H1 (cell line): ENCODE measurements at regions not wholly inside any gene's neighbourhood (a gene's known extent, or its start where the extent isn't known, plus 50 kb on each side); places are given as distances from the start of the nearest gene placed in this dataset.

Experiments
- CTCF ChIA-PET: fragments of 300-600 bp; sonication (Branson Sonifier 250); formaldehyde crosslinking; loops from one replicate; lab custom pipeline; 2021; ENCODE audit not compliant: partially characterized antibody; lab: Charles Lee
- POLR2A ChIA-PET: fragments of 300-600 bp; sonication (Branson Sonifier 250); formaldehyde crosslinking; loops from one replicate; lab custom pipeline; 2021; ENCODE audit warnings: inconsistent platforms; ENCODE audit not compliant: partially characterized antibody; lab: Charles Lee
- DNase-seq, 2 experiments: peaks; one replicate each; pipeline versions ENCODE4 v3.0.0 to v3.0.0-alpha.2; 2010 to 2022; ENCODE audit warnings: low spot score in 2 of 2, low read depth in 1 of 2, mixed read lengths in 1 of 2
- FAIRE-seq: peaks from 2 replicates; lab custom pipeline; 2011; peaks lifted over from hg19 to GRCh38; lab: Jason Lieb, UNC
- H2AFZ ChIP-seq: 2 replicates; pipeline ENCODE4 v1.8.1; 2012; ENCODE audit warnings: low read length, inconsistent platforms
- H2AK5ac ChIP-seq: 2 replicates; pipeline ENCODE4 v1.6.1; 2013; ENCODE audit warnings: low read depth, low read length
- H2BK120ac ChIP-seq: replicated peaks from 2 replicates; pipeline ENCODE3; 2013; ENCODE audit warnings: low read depth, low read length, inconsistent platforms
- H2BK12ac ChIP-seq: 2 replicates; pipeline ENCODE4 v1.6.1; 2013; ENCODE audit warnings: low read depth, low read length
- H2BK15ac ChIP-seq: 2 replicates; pipeline ENCODE4 v1.6.1; 2013; ENCODE audit warnings: low read length
- H2BK20ac ChIP-seq: 2 replicates; pipeline ENCODE4 v1.6.1; 2013; ENCODE audit warnings: low read length
- H2BK5ac ChIP-seq: 2 replicates; pipeline ENCODE4 v1.6.1; 2013; ENCODE audit warnings: low read depth, low read length
- H3K14ac ChIP-seq: 2 replicates; pipeline ENCODE4 v1.6.1; 2013; ENCODE audit warnings: inconsistent platforms; ENCODE audit not compliant: insufficient read length
- H3K18ac ChIP-seq: 2 replicates; pipeline ENCODE4 v1.6.1; 2013; ENCODE audit warnings: low read length; ENCODE audit errors: extremely low read depth
- H3K23ac ChIP-seq: 2 replicates; pipeline ENCODE4 v1.6.1; 2013; ENCODE audit warnings: inconsistent platforms; ENCODE audit not compliant: insufficient read length
- H3K23me2 ChIP-seq: 2 replicates; pipeline ENCODE4 v1.6.1; 2013; ENCODE audit warnings: low read depth, low read length
- H3K27ac ChIP-seq: 2 replicates; pipeline ENCODE4 v1.6.1; 2011; ENCODE audit warnings: low read depth, low read length, inconsistent platforms
- H3K27me3 ChIP-seq, 4 experiments: replicated peaks in 1 of 4; 1 replicate in 1 of 4; 2 replicates in 3 of 4; pipeline versions ENCODE4 v1.6.1 to v1.8.1; 2011 to 2013; ENCODE audit warnings: low read length in 3 of 4, mild to moderate bottlenecking in 3 of 4, inconsistent platforms in 2 of 4, mixed read lengths in 2 of 4, moderate library complexity in 1 of 4; ENCODE audit not compliant: control insufficient read depth in 3 of 4, insufficient read depth in 3 of 4; ENCODE audit errors: extremely low read depth in 1 of 4
- H3K36me3 ChIP-seq, 4 experiments: 2 replicates each; pipeline versions ENCODE4 v1.6.1 to v1.8.1; 2011 to 2013; ENCODE audit warnings: mild to moderate bottlenecking in 4 of 4, low read length in 3 of 4, moderate library complexity in 2 of 4, control low read depth in 1 of 4, inconsistent platforms in 1 of 4; ENCODE audit not compliant: insufficient read depth in 4 of 4, control insufficient read depth in 2 of 4
- H3K4ac ChIP-seq: replicated peaks from 2 replicates; pipeline ENCODE3; 2013; ENCODE audit warnings: low read length, low read depth, mixed read lengths, inconsistent platforms; ENCODE audit not compliant: insufficient read length
- H3K4me1 ChIP-seq, 4 experiments: replicated peaks in 1 of 4; 1 replicate in 1 of 4; 2 replicates in 3 of 4; pipeline versions ENCODE4 v1.6.1 to v1.8.1; 2011 to 2013; ENCODE audit warnings: low read length in 3 of 4, inconsistent platforms in 2 of 4, mixed read lengths in 1 of 4; ENCODE audit not compliant: insufficient read depth in 4 of 4, control insufficient read depth in 3 of 4
- H3K4me2 ChIP-seq, 2 experiments: 2 replicates each; pipeline versions ENCODE4 v1.6.1 to v1.8.1; 2011 to 2013; ENCODE audit warnings: low read depth in 2 of 2, low read length in 2 of 2, control low read depth in 1 of 2, inconsistent platforms in 1 of 2, mild to moderate bottlenecking in 1 of 2; ENCODE audit not compliant: insufficient read depth in 1 of 2
- H3K4me3 ChIP-seq, 4 experiments: fragments of 200-600, 300-600 bp in 1 of 4; sonication (generic), shearing (Covaris generic), sonication (Bioruptor Twin) in 1 of 4; 2 replicates each; pipeline versions ENCODE4 v1.5.1 to v1.8.1; 2011 to 2016; ENCODE audit warnings: low read length in 4 of 4, low read depth in 3 of 4, control low read depth in 2 of 4, inconsistent platforms in 2 of 4, mild to moderate bottlenecking in 2 of 4, mixed read lengths in 1 of 4, moderate library complexity in 1 of 4; ENCODE audit not compliant: insufficient read depth in 2 of 4; ENCODE audit errors: extremely low read depth in 1 of 4
- H3K56ac ChIP-seq: replicated peaks from 2 replicates; pipeline ENCODE3; 2013; ENCODE audit warnings: low read depth, mild to moderate bottlenecking, mixed read lengths, low read length, inconsistent platforms; ENCODE audit not compliant: insufficient read length
- H3K79me1 ChIP-seq: 2 replicates; pipeline ENCODE4 v1.6.1; 2013; ENCODE audit warnings: low read depth, low read length, control low read depth
- H3K79me2 ChIP-seq, 2 experiments: 2 replicates each; pipeline versions ENCODE4 v1.6.1 to v1.8.1; 2012 to 2013; ENCODE audit warnings: low read length in 2 of 2, mild to moderate bottlenecking in 2 of 2, inconsistent platforms in 1 of 2; ENCODE audit not compliant: insufficient read depth in 2 of 2, control insufficient read depth in 1 of 2
- H3K9ac ChIP-seq, 4 experiments: replicated peaks in 1 of 4; 1 replicate in 1 of 4; 2 replicates in 3 of 4; pipeline versions ENCODE4 v1.6.1 to v1.8.1; 2011 to 2013; ENCODE audit warnings: low read depth in 3 of 4, low read length in 3 of 4, control low read depth in 2 of 4, mild to moderate bottlenecking in 2 of 4, moderate library complexity in 2 of 4, inconsistent platforms in 1 of 4; ENCODE audit errors: extremely low read depth in 1 of 4
- H3K9me3 ChIP-seq, 2 experiments: 2 replicates each; pipeline versions ENCODE4 v1.6.1 to v1.8.1; 2012 to 2013; ENCODE audit warnings: mild to moderate bottlenecking in 2 of 2, moderate library complexity in 2 of 2, control low read depth in 1 of 2, inconsistent platforms in 1 of 2, low read depth in 1 of 2, low read length in 1 of 2, mixed read lengths in 1 of 2; ENCODE audit not compliant: insufficient read depth in 2 of 2
- H4K20me1 ChIP-seq, 2 experiments: replicated peaks in 1 of 2; 2 replicates each; pipeline versions ENCODE3 to v1.8.1; 2011 to 2013; ENCODE audit warnings: inconsistent platforms in 2 of 2, low read length in 2 of 2, mild to moderate bottlenecking in 1 of 2; ENCODE audit not compliant: insufficient read depth in 2 of 2, control insufficient read depth in 1 of 2
- H4K5ac ChIP-seq: 2 replicates; pipeline ENCODE4 v1.6.1; 2013; ENCODE audit warnings: low read length, low read depth, mixed read lengths, inconsistent platforms; ENCODE audit not compliant: insufficient read length
- H4K8ac ChIP-seq: 2 replicates; pipeline ENCODE4 v1.8.0; 2013; ENCODE audit warnings: mild to moderate bottlenecking, moderate library complexity, low read length, inconsistent platforms; ENCODE audit not compliant: insufficient read depth; ENCODE audit errors: extremely low read depth
- H4K91ac ChIP-seq: replicated peaks from 2 replicates; pipeline ENCODE3; 2013; ENCODE audit warnings: low read length, mixed read lengths, inconsistent platforms; ENCODE audit not compliant: insufficient read length
- ASH2L ChIP-seq: fragments of 200-600, 300-600 bp; sonication (generic); IDR thresholded peaks from one replicate; pipeline ENCODE4 v1.7.1; 2017; ENCODE audit warnings: low read length
- CHD1 ChIP-seq: IDR thresholded peaks from 2 replicates; pipeline ENCODE4 v1.6.1; 2012; ENCODE audit warnings: low read depth, low read length, improper control_type of control experiment
- EP300 ChIP-seq, 2 experiments: IDR thresholded peaks; 1 replicate in 1 of 2; 2 replicates in 1 of 2; pipeline ENCODE4 v1.6.1; 2011 to 2012; ENCODE audit warnings: low read depth in 2 of 2, low read length in 2 of 2, mild to moderate bottlenecking in 2 of 2, borderline replicate concordance in 1 of 2, inconsistent platforms in 1 of 2, moderate library complexity in 1 of 2
- FOSL1 ChIP-seq: IDR thresholded peaks from 2 replicates; pipeline ENCODE4 v1.6.1; 2011; ENCODE audit warnings: mild to moderate bottlenecking, low read depth, low read length, moderate library complexity; ENCODE audit not compliant: insufficient read depth
- GABPA ChIP-seq: IDR thresholded peaks from 2 replicates; pipeline ENCODE4 v1.6.1; 2011; ENCODE audit warnings: mild to moderate bottlenecking, low read length, moderate library complexity, borderline replicate concordance; ENCODE audit not compliant: insufficient read depth
- JUN ChIP-seq: IDR thresholded peaks from 2 replicates; pipeline ENCODE4 v1.6.1; 2011; ENCODE audit warnings: low read depth, mild to moderate bottlenecking, improper control_type of control experiment, low read length
- MAFK ChIP-seq: IDR thresholded peaks from 2 replicates; pipeline ENCODE4 v1.6.1; 2012; ENCODE audit warnings: low read depth, mild to moderate bottlenecking, improper control_type of control experiment, low read length
- NANOG ChIP-seq: IDR thresholded peaks from 2 replicates; pipeline ENCODE4 v1.6.1; 2011; ENCODE audit warnings: low read length, low read depth, mild to moderate bottlenecking, inconsistent platforms; ENCODE audit not compliant: insufficient read depth, poor library complexity, severe bottlenecking
- RXRA ChIP-seq: IDR thresholded peaks from 2 replicates; pipeline ENCODE4 v1.6.1; 2011; ENCODE audit warnings: low read depth, mild to moderate bottlenecking, low read length, moderate library complexity; ENCODE audit not compliant: insufficient read depth
- SIRT6 ChIP-seq: IDR thresholded peaks from one replicate; pipeline ENCODE4 v1.7.1; 2012; ENCODE audit warnings: low read length, inconsistent platforms
- SP4 ChIP-seq: IDR thresholded peaks from 2 replicates; pipeline ENCODE4 v1.6.1; 2012; ENCODE audit warnings: low read length, inconsistent platforms
- TCF12 ChIP-seq: IDR thresholded peaks from 2 replicates; pipeline ENCODE4 v1.6.1; 2011; ENCODE audit warnings: low read depth, mild to moderate bottlenecking, low read length
- WGBS, 2 experiments: shearing (Covaris generic) in 1 of 2; methylation state at CpG; one replicate each; pipeline versions ENCODE4 v1.1.6 to v1.1.7; 2013 to 2015; ENCODE audit warnings: low lambda C conversion rate in 2 of 2, mixed read lengths in 2 of 2, inconsistent platforms in 1 of 2, low coverage in 1 of 2, missing lambda C conversion rate in 1 of 2; ENCODE audit not compliant: insufficient replicate concordance in 2 of 2, insufficient coverage in 1 of 2, insufficient read length in 1 of 2; ENCODE audit errors: extremely low coverage in 1 of 2, missing lambda C conversion rate in 1 of 2; 5-methylcytosine and 5-hydroxymethylcytosine counted together
- TF ChIP-seq, protein P1 (sequence below): IDR thresholded peaks from 2 replicates; pipeline ENCODE4 v1.6.1; 2011; ENCODE audit warnings: low read depth, mild to moderate bottlenecking, low read length; ENCODE audit not compliant: insufficient read depth
- TF ChIP-seq, protein P2 (sequence below): IDR thresholded peaks from 2 replicates; pipeline ENCODE4 v1.6.1; 2012; ENCODE audit warnings: inconsistent platforms

DNA sequence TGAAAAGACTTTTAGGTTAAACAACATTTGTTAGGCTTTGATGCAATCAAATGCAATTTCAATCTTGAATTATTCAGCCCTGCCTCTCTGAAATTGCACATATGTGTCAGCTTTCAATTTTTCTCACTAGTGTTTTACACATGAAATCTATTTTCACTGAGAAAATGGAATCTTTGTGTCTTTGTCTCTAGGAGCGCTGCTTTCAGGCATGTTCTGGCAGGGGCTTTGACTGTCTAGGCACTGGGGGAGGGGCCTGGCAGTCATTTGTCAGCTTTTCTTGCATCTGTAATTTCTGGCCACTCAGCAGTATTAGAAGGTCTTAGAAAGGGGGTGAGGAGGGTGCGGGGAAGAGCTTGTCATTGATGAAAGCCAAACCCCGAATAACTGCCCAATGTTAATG, 264.4 kb downstream of the PTPRC start:
- no peak overlapping the region for H4K91ac ChIP-seq
- no peak overlapping the region for H3K56ac ChIP-seq
- no peak overlapping the region for H3K27ac ChIP-seq
- DNase-seq (peak in 1 of 2 experiments; percentile 1), FAIRE-seq (no peak)
- no peak overlapping the region for H2BK15ac ChIP-seq
- H2BK12ac ChIP-seq = no peak overlapping the region
- H3K36me3 ChIP-seq = no peaks in the 10 kb centered on the region
- no peak overlapping the region for H2BK5ac ChIP-seq
- no peak overlapping the region for H2AK5ac ChIP-seq
- H3K18ac ChIP-seq = no peak overlapping the region
- no peak overlapping the region for H2BK20ac ChIP-seq
- no peak overlapping the region for H4K8ac ChIP-seq
- no peaks in the 10 kb centered on the region for H3K9me3 ChIP-seq
- no peak overlapping the region for H3K14ac ChIP-seq
- CTCF ChIA-PET = interaction anchor here (0.9 kb wide), 1 partner anchor 14 kb away, joined by 3 read pairs; no protein-coding TSS in a partner anchor
- H2AFZ ChIP-seq = no peak overlapping the region
- no peak overlapping the region for H3K4me2 ChIP-seq
- no peaks in the 10 kb centered on the region for H3K79me2 ChIP-seq
- no peaks in the 10 kb centered on the region; the same call in 1 of the 2 replicates for H3K23me2 ChIP-seq
- H3K9ac ChIP-seq = no peak overlapping the region
- H3K23ac ChIP-seq = no peak overlapping the region
- H2BK120ac ChIP-seq = no peak overlapping the region
- peaks cover 0 to 6% (median 3%) of the 10 kb centered on the region in 4 experiments; a peak in 2 of 7 replicates for H3K4me1 ChIP-seq
- POLR2A ChIA-PET = no interaction called here
- 72% methylated on average over 3 of the region's 3 CpGs; no CpG with 5 or more reads in 1 of the 2 experiments for WGBS, 2 experiments
- H4K5ac ChIP-seq = no peak overlapping the region
- no peak overlapping the region for H3K4me3 ChIP-seq
- H4K20me1 ChIP-seq = no peaks in the 10 kb centered on the region
- no peak overlapping the region for H3K4ac ChIP-seq
- no peaks in the 10 kb centered on the region for H3K27me3 ChIP-seq
- no peaks in the 10 kb centered on the region for H3K79me1 ChIP-seq
- TF ChIP-seq MAFK = peak; percentile 90
- TF ChIP-seq EP300 (IDR thresholded peaks at IDR 0.05; ENCODE audit: borderline replicate concordance in 1 of 2, low read depth in 2 of 2, low read length in 2 of 2) = no peak
- no peak for TF ChIP-seq RXRA
- TF ChIP-seq TCF12 = no peak
- peak; percentile 59 for TF ChIP-seq ASH2L
- TF ChIP-seq CHD1 = no peak
- no peak for TF ChIP-seq JUN
- TF ChIP-seq SIRT6 = no peak
- no peak for TF ChIP-seq GABPA
- TF ChIP-seq, protein P1, sequence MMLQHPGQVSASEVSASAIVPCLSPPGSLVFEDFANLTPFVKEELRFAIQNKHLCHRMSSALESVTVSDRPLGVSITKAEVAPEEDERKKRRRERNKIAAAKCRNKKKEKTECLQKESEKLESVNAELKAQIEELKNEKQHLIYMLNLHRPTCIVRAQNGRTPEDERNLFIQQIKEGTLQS = no peak
- TF ChIP-seq NANOG = no peak
- no peak for TF ChIP-seq SP4
- TF ChIP-seq FOSL1 = no peak
- TF ChIP-seq, protein P2, sequence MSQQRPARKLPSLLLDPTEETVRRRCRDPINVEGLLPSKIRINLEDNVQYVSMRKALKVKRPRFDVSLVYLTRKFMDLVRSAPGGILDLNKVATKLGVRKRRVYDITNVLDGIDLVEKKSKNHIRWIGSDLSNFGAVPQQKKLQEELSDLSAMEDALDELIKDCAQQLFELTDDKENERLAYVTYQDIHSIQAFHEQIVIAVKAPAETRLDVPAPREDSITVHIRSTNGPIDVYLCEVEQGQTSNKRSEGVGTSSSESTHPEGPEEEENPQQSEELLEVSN = no peak
